ENCODE measurements at regions not wholly inside any gene's neighbourhood (a gene's known extent, or its start where the extent isn't known, plus 50 kb on each side); places are given as distances from the start of the nearest gene placed in this dataset.

GRCh38 chr16:51630076-51630475, 479.0 kb upstream of the SALL1 start:
- ATAC-seq (no peak), DNase-seq (ENCODE audit: low read depth, low spot score) (no peak)
- ChIA-PET POLR2A (no interaction called here), CTCF (no interaction called here), RAD21 (ENCODE audit: low non-redundant PET in 1 of 2, low total read pairs in 2 of 2, uncharacterized antibody in 2 of 2, unreplicated experiment in 2 of 2) (no interaction called here)
- Histone ChIP-seq H3K9me2 (ENCODE audit: insufficient read depth) (no peaks in the 10 kb centered on the region), H3K27ac (ENCODE audit: low read depth, low read length) (no peak overlapping the region), H3K9me3 (ENCODE audit: control insufficient read depth in 1 of 2, insufficient read depth in 1 of 2, low read depth in 1 of 2, low read length in 2 of 2) (peaks cover 17 to 32% of the 10 kb centered on the region in 2 experiments; a peak in 2 of 4 replicates), H3K79me2 (ENCODE audit: insufficient read depth, low read length) (no peaks in the 10 kb centered on the region), H4K20me1 (ENCODE audit: insufficient read depth) (no peaks in the 10 kb centered on the region), H3K27me3 (ENCODE audit: insufficient read depth, low read length) (no peaks in the 10 kb centered on the region), H3K4me1 (ENCODE audit: control insufficient read depth in 1 of 2, insufficient read depth in 2 of 2, low read length in 2 of 2) (no peaks in the 10 kb centered on the region), H3K9ac (ENCODE audit: low read length) (no peak overlapping the region), H2AFZ (ENCODE audit: low read depth, low read length, poor library complexity, severe bottlenecking) (no peak overlapping the region), H3K4me3 (replicated peaks in 1 of 2; ENCODE audit: low read depth in 1 of 2, low read length in 2 of 2) (no peak overlapping the region), H3K4me2 (ENCODE audit: low read length) (no peak overlapping the region), H3K36me3 (ENCODE audit: control insufficient read depth in 1 of 2, insufficient read depth in 2 of 2, low read length in 2 of 2) (no peaks in the 10 kb centered on the region)
- BruUV-seq (replicated peaks): no TSS peak
- TF ChIP-seq TCF7L2 (IDR thresholded peaks at IDR 0.05; ENCODE audit: borderline replicate concordance, extremely low read depth, insufficient read depth, insufficient read length) (no peak), ZNF274 (IDR thresholded peaks at IDR 0.05; ENCODE audit: low read depth, low read length) (no peak), EZH2 (IDR thresholded peaks at IDR 0.05) (no peak), POLR2A (IDR thresholded peaks at IDR 0.05; ENCODE audit: borderline replicate concordance, extremely low read depth, insufficient read depth, insufficient read length) (no peak), SIN3A (IDR thresholded peaks at IDR 0.05; ENCODE audit: low read depth) (no peak), EGR1 (IDR thresholded peaks at IDR 0.05; ENCODE audit: low read depth) (no peak), REST (IDR thresholded peaks at IDR 0.05; ENCODE audit: low read depth) (no peak), ZBTB33 (IDR thresholded peaks at IDR 0.05; ENCODE audit: extremely low read depth, insufficient replicate concordance, low read length) (no peak), ELF1 (IDR thresholded peaks at IDR 0.05; ENCODE audit: borderline replicate concordance, low read depth) (no peak), RAD21 (IDR thresholded peaks at IDR 0.05; ENCODE audit: low read depth) (no peak)
- intact Hi-C loops (cut with micrococcal nuclease): no loop called here
